ENCODE measurements at regions not wholly inside any gene's neighbourhood (a gene's known extent, or its start where the extent isn't known, plus 50 kb on each side); places are given as distances from the start of the nearest gene placed in this dataset.

GRCh38 chr9:17083258-17083657 is 51.6 kb upstream of the CNTLN start:
- Histone ChIP-seq H3K27ac (no peak overlapping the region), H3K27me3 (no peaks in the 10 kb centered on the region), H3K4me1 (no peaks in the 10 kb centered on the region), H3K36me3 (no peaks in the 10 kb centered on the region), H3K4me3 (no peak overlapping the region), H3K9me3 (no peaks in the 10 kb centered on the region)
- TF ChIP-seq CTCF (IDR thresholded peaks at IDR 0.05): no peak
- no peak for TF ChIP-seq POLR2A (IDR thresholded peaks at IDR 0.05)
- TF ChIP-seq POLR2AphosphoS5 (IDR thresholded peaks at IDR 0.05): no peak
- no peak for DNase-seq (ENCODE audit: low spot score in 2 of 2)
- intact Hi-C loops (cut with DNase I; ENCODE audit: low total_unique reads): no loop called here

GRCh38 chr9:17082343-17083064 is 52.3 kb upstream of the CNTLN start:
- Histone ChIP-seq H3K9me3 (no peaks in the 10 kb centered on the region), H3K27me3 (no peaks in the 10 kb centered on the region), H3K4me3 (no peak overlapping the region), H3K4me1 (no peaks in the 10 kb centered on the region), H3K36me3 (no peaks in the 10 kb centered on the region), H3K27ac (no peak overlapping the region)
- no peak for DNase-seq (ENCODE audit: low spot score in 2 of 2)
- TF ChIP-seq CTCF (IDR thresholded peaks at IDR 0.05): no peak
- no peak for TF ChIP-seq POLR2A (IDR thresholded peaks at IDR 0.05)
- TF ChIP-seq POLR2AphosphoS5 (IDR thresholded peaks at IDR 0.05): no peak
- intact Hi-C loops (cut with DNase I; ENCODE audit: low total_unique reads): no loop called here

DNA sequence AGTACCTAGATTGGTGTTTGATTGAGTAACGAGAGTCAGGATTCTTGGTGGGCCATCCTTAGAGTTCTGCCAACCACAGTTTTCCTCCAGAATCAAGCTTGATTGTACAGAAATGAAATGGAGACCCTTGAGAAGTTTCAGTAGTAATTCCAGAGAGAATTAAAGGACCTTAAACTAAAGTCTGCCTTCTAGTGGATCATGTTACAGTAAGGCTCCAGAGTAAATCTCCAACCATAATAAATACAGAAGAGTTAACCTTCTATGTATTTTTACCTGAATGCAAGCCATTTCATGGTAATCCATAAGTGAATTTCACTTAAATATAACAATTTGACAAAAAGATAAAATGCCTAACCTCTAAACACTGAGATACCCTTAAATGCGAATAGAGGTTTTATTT is 53.0 kb upstream of the CNTLN start:
- DNase-seq (ENCODE audit: low spot score in 2 of 2): no peak
- no peaks in the 10 kb centered on the region for H3K4me1 ChIP-seq
- H3K9me3 ChIP-seq: no peaks in the 10 kb centered on the region
- H3K36me3 ChIP-seq: no peaks in the 10 kb centered on the region
- intact Hi-C loops (cut with DNase I; ENCODE audit: low total_unique reads): no loop called here
- H3K27me3 ChIP-seq: no peaks in the 10 kb centered on the region
- TF ChIP-seq POLR2AphosphoS5 (IDR thresholded peaks at IDR 0.05) (no peak), POLR2A (IDR thresholded peaks at IDR 0.05) (no peak), CTCF (IDR thresholded peaks at IDR 0.05) (no peak)
- H3K4me3 ChIP-seq: no peak overlapping the region
- H3K27ac ChIP-seq: no peak overlapping the region

GRCh38 chr9:17081351-17081750 is 53.5 kb upstream of the CNTLN start:
- intact Hi-C loops (cut with DNase I; ENCODE audit: low total_unique reads): no loop called here
- Histone ChIP-seq H3K27ac (no peak overlapping the region), H3K4me1 (no peaks in the 10 kb centered on the region), H3K27me3 (no peaks in the 10 kb centered on the region), H3K36me3 (no peaks in the 10 kb centered on the region), H3K9me3 (no peaks in the 10 kb centered on the region), H3K4me3 (no peak overlapping the region)
- TF ChIP-seq CTCF (IDR thresholded peaks at IDR 0.05): no peak
- TF ChIP-seq POLR2AphosphoS5 (IDR thresholded peaks at IDR 0.05): no peak
- no peak for TF ChIP-seq POLR2A (IDR thresholded peaks at IDR 0.05)
- DNase-seq (ENCODE audit: low spot score in 2 of 2): no peak

DNA sequence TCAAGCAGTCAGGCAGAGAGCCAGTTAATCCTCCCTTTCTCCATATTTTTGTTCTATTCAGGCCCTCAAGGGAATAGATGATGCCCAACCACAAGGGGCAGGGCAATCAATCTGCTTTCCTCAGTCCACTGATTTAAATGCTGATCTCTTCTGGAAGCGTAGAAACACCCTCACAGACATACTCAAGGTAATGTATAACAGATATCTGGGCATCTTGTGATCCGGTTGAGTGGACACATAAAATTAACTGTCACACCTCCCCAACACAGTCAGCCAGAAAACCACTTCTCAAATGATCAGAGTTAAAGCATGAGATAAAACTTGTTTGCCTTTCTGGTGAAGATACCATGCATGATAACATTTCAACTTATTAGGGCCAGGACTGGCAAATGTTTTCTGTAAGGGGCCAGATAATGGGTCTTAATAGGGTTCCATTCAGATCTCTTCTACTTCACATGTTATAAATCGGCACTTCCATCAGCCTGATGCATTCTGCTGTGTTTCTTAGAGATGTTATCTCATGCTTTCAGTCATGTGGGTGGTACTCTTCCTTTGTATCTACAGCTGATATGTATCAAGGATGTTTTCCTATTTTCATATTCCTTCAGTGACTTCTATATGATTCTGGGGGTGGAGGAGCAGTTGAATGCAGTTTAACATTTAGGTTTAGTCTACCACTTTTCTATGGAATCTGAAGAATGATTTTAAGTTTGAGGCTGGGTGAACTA is 58.9 kb upstream of the CNTLN start:
- no peaks in the 10 kb centered on the region for H3K4me1 ChIP-seq
- H3K4me3 ChIP-seq: no peak overlapping the region
- no peaks in the 10 kb centered on the region for H3K27me3 ChIP-seq
- TF ChIP-seq POLR2AphosphoS5 (IDR thresholded peaks at IDR 0.05): no peak
- TF ChIP-seq CTCF (IDR thresholded peaks at IDR 0.05): no peak
- no peak for TF ChIP-seq POLR2A (IDR thresholded peaks at IDR 0.05)
- DNase-seq (ENCODE audit: low spot score in 2 of 2): no peak
- H3K36me3 ChIP-seq: no peaks in the 10 kb centered on the region
- intact Hi-C loops (cut with DNase I; ENCODE audit: low total_unique reads): no loop called here
- no peaks in the 10 kb centered on the region for H3K9me3 ChIP-seq
- no peak overlapping the region for H3K27ac ChIP-seq

All from breast epithelium (tissue), 4 donors.